Fibroblast of the conjunctiva (primary cell): ENCODE measurements at regions not wholly inside any gene's neighbourhood (a gene's known extent, or its start where the extent isn't known, plus 50 kb on each side); places are given as distances from the start of the nearest gene placed in this dataset.

ENCODE experiments used
- DNase-seq: peaks from one replicate; pipeline ENCODE4 v3.0.0-alpha.2; 2010; ENCODE audit warnings: low read depth

DNA sequence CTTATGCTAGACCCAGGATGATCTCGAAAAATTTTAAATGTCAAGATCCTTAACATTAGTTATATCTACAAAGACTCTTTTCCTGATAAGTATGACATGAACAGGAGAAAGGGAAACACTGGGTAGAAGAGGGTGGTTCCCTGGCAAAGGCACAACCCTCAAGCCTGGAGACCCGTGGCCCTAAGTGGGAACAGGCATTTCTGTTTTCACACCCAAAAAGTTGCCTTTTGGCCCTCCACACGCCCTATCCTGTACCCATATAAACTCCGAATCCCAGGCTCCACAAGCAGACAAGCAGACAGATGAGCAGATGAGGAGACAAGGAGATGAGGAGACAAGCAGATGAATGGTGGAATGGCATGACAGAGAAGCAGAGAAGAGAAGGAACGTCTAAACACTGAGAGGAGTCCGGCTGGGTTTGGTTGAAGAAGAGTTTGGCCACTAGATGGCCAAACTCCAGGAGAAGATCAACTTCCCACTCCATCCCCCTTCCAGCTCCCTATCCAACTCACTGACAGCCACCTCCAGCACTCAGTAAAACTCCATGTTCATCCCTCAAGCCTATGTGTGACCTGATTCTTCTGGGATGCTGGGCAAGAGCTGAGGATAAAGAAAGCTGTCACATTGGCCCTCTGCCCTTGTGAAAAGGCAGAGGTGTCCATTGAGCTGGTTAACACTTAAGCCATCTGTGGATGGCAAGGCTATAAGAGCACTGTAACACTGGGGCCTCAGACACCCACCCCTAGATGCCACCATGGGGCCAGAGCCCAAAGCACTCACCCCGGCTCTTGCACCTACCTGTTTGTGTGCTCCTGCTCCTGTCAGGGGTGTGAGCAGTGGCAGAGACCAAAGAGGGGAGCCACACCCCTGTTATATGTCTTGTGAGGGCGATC is 139.6 kb upstream of the FAM20A start:
- DNase-seq: no peak

DNA sequence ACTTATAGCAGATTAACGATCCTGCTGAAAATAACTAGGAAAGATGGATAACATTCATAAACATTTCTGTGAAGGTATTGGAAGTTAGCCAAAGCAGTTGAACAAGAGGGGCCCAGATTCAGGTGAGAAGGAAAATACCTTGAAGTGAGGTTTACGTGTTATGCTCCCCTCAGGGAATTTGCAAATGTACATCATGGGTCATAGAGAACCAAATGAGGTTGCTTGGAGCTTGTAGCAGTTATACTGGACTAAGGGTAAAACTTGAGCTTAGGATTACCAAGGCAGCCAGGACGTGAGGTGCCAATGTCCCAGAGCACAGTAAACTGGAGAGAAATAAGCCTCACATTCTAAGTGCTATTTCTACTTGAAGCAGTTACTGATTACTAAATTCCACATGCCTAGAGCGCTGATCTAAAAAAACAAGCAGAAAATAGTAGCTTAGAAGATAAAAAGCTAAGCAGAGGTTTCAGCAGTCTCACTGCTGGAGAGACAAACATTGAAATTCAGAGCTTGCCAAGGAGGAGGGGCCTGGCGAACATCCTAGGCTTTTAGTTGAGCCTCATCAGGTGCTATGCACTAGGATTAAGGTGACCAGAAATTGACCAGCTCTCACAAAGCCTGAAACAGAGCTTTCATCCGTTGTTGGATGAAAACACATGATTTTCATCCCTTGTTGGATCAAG is 136.7 kb upstream of the FAM20A start:
- no peak for DNase-seq

DNA sequence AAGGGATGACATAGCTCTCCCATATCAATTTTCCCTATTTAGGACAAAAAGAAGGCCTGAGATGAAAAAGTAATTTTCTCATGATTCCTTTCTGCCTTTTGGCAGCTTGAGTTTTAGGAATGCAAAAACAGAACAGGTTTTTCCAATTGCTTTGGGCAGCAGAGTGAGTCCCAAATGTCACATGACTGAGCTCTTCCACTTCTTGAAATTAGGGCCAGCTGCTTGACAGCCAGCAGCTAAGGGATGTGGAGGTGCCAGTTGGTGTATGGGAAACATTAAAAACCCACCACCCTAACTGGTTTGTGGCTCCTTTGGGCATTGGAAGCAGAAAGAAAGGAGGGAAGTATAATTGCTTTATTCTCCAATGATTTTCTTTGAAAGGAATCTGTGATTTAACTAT is 133.8 kb upstream of the FAM20A start:
- no peak for DNase-seq

DNA sequence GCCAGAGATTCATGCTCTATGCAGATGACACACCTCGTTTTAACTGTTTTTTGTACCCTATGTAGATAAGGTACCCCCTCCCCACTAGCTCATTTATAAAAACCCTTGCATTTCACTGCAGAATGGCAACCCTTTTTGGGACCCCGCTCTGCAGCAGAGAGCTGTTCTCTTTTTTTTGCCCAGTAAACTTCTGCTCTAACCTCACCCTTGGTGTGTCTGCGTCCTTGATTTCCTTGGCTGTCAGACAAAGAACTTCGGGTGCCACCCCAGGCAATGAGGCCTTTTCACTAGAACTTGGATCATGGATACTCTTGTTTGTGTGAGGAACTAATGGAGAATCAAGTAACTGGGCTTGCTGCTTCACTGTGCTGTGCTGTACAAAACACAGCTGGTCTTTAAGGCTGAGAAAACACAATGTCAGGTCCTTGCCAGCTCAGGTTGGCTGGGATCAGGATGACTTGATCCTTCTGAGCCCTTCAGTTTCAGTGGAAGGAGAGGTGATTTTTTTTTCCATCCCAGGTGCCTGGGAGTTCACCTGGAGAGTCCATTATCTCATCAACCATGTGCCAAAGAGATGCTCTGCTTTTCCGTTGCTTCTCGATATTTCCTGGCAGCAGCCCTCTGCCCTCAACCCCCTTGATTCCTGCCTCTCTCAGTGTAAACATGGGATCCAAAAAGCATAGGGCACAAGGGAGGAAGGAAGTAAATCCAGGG is 133.2 kb upstream of the FAM20A start:
- DNase-seq: no peak

DNA sequence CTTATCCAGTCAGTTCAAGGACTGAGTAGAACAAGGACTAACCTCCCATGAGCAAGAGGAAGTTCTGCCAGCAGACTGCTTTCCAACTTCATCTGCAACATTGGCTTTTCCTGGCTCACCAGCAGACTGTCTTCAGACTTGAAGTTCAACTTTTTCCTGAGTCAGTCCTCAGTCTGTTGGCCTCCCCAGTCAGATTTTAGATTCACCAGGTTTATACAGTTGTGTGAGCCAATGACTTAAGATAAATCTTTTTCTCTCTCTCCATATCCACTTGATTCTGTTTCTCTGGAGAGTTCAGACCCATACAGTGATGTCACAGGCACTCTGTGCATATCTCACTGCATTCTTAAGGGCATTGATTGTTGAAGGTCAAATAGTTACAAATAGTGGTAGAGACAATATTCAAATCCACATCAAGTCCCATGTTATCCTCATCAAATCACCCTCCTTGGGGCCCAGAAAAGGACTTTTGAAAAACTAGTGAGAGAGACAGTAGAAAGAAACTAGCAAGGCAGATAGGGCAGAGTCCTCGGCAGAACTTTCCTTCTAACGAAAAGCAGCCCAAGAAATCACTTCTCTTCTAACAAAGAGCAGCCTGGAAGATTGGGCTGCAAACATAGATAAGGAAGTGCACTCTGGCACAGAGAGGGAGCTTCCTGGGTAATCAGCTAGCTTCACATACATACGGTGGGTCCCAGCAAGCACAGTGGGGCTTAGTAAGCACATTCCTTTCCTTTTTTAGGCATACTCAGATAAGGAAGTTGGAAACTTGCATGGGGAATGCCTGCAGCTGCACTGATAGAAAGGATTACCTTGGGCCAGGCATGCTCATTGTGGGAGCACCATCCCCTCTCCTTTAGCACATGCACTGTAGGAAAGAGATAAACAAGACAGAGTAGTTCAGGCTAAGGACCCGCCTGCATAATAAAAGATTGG is 132.3 kb upstream of the FAM20A start:
- no peak for DNase-seq

DNA sequence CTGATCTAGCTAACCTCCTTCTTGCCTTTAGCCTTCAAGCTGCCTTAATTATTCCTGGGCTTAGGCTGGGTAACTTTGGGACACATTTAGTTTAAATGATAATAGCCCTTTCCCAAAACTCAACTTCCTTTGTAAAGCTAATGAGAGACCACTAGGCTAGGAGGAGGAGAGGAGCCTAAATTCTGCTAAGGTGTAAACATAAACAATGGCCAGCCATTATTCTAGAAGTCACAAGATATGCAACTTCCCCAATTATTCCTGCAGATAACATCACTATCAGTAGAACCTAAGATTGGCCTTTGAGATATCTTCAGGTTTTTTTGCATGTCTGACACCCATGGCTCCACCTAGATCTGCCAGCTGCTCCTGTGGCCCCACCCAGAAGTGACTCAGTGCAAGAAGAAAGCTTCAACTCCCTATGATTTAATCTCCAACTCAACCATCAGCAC is 131.2 kb upstream of the FAM20A start:
- DNase-seq: no peak

DNA sequence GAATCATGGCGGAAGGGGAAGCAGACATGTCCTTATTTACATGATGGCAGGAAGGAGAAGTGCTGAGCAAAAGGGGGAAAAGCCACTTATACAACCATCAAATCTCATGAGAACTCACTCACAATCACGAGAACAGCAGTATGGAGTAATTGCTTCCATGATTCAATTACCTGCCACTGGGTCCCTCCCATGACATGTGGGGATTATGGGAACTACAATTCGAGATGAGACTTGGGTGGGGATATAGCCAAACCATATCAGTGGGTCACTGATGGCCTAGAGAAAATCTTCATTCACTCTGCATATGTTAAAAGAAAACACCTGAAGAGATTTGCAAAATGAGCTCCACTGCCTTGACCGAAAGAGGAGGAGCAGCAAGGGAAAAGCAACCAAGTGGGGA is 130.3 kb upstream of the FAM20A start:
- DNase-seq: no peak

DNA sequence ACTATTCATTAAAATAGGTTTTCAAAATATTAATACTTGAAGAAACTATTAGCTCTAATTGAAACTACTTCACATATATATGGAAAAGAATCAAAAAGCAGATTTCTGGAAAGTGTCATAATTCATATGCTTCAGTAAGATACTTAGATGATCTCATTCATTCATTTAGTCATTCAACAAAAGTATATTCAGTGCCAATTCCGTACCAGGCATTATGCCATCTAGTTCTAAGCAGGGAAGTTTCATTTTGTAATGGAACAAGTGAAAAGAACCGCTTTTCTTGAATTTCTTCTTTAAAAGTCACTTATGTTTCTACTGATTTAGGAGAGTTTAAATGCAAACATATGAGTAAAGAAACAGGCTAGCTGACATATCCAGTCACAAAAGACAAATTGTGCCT is 118.3 kb upstream of the FAM20A start:
- DNase-seq: peak; percentile 52

DNA sequence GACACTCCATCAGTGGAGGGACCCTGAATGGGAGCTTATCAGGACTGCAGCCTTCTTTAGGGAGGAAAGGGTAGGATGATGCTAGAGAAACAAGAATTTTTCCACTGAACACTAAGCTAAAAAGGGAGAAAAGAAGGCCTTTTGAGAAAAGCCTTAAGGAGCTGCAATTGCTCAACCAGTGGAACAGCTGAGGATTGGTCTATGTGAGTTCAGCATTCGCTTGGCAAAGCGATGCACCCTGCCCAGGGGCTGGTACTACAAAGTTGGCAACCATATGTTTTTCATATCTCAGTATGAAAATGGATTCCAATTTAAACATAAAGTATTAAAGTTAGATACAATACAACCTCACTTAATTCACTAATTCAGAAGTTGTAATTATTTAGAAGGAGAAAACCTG is 117.8 kb upstream of the FAM20A start:
- DNase-seq: no peak

DNA sequence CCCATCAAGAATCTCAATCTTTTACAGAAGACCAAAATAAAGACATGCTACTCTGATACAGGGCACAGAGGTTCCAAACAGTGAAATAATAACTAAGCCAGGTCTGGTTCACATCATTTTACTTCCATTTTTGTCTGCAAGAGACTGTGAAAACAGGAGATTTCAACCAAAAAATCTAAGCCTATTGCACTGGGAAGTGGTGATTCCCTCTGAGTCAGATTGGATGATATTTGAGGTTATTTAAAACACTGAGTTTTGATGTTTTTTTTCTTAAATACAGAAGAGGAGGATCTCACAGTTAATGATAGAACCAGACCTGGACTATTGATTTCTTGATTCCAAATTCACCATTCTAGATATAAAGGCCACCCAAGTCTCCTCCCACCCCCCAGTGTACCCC is 117.3 kb upstream of the FAM20A start:
- DNase-seq: no peak

DNA sequence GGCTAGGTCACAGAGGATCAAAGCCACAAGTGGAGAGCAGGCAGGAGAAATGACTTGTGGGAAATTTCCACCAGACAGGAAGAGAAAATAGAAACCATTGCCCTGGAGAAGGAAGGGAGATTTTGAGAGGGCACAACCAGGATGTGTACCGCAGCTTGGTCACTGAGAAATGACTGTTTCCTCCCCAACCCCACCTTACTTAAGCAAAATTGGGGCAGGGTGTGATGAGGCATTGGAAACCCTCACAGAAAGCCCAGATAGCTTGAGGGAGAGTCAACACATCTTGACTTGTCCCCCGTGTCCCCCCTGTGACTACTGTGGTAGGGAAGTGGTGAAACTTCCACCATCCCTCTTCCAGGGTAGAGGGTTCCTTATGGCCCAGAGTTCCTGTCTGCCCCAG is 113.5 kb upstream of the FAM20A start:
- DNase-seq: no peak

DNA sequence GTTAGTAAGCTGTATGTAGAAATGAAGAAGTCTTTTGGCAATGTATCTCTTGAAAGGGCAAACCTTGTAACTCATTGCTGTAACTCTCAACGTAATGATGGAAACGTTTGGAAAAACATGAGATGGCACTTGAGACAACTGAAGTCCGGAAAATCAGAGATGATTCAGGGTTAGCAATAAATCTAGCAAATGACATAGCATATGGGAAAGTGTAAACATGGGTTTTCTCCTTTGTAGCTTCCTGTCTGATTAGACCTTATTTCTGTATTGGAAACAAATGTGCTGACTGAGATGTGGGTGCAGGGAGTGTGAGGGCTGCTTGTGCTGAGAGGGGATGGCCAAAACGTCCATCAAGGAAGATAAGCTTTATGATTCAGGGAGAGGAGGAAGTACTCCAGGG is 110.7 kb upstream of the FAM20A start:
- DNase-seq: peak; percentile 35

DNA sequence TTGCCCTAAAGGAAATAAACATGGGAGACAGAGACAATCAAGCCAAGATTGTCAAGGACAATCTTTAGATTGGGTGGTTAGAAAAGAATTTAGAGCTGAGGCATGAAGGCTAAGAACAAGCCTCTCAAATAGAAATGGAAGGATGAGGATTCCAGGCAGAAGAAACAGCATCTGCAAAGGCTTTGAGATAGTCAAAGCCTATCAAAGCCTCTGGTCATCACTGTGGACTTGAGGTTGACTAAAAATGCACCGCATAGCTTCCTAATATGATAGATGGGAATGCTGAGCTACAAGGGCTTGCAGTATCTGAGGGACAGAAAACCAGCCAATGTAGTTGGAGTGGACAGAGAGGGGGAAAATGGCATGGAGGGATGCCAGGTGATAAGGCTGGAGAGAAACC is 109.8 kb upstream of the FAM20A start:
- DNase-seq: no peak

DNA sequence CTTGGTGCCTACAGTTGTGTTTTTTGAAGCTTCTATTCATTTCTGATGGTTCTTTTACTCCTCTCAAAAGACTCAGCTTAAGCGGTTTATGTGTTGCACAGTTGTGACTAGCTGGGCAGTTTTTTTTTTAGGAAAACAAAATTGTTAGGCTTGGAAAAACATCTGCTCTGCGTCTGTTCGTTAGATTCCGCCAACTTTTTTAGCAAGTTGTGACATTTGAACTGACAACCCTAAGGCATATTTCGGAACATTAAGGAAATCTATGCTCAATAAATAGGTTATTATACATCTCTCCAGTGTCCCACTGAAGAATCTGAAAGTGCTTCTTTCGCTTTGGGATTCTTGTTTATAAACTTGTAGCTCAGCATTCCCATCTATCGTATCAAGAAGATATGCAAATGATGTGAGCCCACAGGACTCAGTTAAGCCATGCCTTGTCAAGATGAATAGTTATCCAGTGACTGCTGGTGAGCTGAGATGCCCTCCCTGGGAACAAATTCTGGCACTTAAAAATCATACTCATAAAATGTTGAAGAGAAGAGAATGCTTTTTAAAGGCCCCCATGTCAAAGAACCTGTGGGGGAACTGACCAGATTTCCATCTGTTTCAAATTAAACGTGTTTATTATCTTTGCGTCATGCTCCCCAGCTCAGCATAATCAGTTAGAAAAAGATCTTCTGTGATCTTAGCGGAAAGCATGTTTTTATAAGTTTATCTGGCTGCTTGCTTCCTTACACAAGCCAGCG is 109.0 kb upstream of the FAM20A start:
- peak; percentile 73 for DNase-seq

DNA sequence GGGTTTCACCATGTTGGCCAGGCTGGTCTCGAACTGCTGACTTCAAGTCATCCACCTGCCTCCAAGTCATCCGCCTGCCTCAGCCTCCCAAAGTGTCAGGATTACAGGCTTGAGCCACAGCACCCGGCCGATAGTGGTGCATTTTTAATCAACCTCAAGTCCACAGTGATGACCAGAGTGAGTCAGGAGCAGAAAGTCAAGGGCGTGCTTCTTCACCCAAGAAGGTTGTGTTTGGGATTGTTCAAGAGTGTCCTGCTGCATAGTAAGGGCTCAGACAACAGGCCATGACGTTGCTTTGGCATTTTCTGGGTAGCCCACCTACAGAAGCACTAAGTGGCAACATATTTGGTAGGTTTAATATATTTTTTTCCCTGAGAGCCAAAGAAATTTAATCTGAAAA is 108.3 kb upstream of the FAM20A start:
- DNase-seq: no peak

DNA sequence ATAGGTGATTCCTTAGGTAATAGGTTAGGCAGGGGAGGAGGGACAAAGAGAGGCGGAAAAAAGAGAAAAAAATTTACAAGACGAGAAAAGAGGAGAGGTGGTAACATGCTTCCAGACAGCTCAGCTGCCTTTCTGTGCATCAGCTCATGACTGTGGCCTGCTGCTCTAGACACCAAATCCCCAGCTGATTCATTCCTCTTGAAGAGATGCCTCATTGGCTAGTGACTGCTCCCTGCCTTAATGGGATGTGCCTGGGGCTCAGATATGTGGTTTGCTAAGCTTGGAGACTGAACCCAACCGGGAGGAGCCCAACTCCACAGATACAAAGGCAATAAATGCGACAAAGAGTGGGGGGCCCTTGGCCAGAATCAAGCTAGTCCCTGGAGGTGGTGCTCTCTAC is 105.9 kb upstream of the FAM20A start:
- peak; percentile 51 for DNase-seq

DNA sequence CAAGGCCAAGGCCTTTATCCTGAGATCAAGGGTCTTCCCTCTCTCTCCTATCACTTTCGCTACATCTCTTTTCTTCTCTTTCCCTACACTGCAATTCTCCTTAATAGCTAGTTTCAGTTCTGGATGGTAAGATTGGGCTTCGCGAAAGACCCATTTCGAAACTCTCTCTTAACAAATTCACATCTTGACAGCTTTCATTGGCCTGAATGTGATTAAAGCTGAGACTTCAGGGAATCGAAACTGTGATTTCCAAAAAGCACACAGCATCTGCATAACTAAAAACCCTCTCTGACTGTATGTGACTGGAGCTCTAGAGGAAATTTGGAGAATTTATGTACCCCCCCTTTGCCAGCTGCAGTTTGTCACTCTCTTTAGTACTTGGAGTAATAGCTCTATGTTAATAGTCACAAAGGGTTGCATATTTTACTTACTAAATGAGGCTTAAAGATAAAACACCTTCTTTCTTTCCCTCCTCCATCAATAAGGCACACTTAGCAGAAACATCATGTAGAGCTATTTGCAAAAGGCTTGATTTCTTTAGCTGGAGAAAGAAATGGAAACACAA is 105.3 kb upstream of the FAM20A start:
- no peak for DNase-seq

DNA sequence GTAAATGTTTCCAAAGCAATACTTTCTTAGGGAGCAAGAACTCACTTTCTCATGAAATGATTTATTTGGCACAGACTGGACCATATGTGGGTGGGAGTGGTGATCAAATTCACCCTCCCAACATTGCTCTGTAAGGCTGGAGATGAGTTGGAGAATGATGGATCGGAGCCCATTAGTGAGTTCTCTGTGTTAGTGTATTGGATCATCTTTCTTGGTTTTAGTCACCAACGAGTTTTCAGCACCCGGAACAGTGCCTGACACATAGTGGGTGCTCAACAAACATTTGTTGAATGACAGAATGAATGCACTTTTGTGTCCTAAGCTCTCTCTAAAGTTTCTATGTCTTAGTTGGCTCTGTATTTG is 104.5 kb upstream of the FAM20A start:
- DNase-seq: no peak

DNA sequence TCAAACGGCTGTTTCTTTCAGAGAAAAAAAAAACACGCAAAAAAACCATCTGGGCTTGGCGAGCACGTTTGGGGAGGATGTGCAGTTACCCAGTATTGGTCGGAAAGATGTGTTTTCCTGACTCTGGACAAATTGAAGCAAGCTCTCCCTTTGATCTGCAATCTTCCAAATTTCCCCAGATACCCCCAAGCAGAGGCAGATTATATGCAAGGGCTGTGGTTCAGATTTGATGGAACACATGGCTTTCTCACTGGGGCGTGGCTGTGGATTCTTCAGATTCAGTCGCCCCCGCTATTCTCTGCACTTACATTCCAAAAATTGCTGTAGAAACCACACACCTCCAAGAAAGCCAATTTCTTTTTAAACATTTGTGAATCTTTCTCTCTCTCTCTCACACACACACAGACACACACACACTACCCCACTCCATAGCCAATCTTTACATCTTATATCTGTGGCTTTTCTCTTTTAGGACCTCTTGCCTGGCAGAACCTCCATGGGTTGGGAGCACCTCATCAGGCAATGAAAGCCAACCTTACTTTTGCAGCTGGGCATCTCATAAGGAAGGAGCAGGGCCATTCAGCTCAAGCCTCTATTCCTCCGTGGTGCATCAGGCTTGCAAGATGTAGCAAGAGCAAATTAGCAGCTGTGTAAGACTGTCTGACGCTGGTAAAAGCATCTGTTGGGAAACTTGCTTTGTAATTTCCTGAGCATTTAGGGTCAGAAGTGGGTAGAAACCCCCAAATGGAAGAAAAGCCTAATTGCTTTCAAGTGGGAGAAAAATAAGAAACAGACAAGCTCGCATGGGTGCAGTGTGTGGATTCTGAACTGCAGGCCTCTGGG is 103.9 kb upstream of the FAM20A start:
- peak; percentile 91 for DNase-seq

DNA sequence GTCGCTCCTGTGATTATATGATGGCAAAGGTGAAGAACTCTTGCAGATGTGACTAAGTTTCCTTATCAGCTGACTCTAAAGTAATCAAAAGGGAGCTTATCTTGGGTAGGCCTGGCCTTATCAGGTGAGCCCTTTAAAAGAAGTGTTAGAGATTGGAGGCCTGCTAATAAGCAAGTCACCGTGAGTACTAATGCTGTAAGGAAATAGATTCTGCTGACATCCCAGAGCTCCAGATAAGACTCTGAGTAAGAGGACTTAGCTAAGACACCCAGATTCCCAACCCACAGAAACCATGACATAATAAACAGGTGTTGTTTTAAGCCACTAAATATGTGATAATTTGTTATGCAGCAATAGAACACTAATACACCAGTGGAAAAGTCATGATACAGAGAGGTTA is 99.9 kb upstream of the FAM20A start:
- no peak for DNase-seq
